ENCODE measurements at regions not wholly inside any gene's neighbourhood (a gene's known extent, or its start where the extent isn't known, plus 50 kb on each side); places are given as distances from the start of the nearest gene placed in this dataset.
"Not testable (repeated sequence)": the region's sequence is repeated elsewhere in the genome, so short reads cannot be mapped to it uniquely, and the experiment has no call there.

GRCh38 chr6:139517998-139518555 lies 143.6 kb upstream of the CITED2 start:
- TF ChIP-seq CTCF, POLR2A (IDR thresholded peaks at IDR 0.05): not testable (repeated sequence)
